WTC11 (cell line): ENCODE measurements at regions not wholly inside any gene's neighbourhood (a gene's known extent, or its start where the extent isn't known, plus 50 kb on each side); places are given as distances from the start of the nearest gene placed in this dataset.

ENCODE experiments used
- ATAC-seq: fragments of 200-7000 bp; cut with Tn5 transposase; 2 replicates; pipeline ENCODE4 v1.10.0; 2021; ENCODE audit warnings: mild to moderate bottlenecking, moderate library complexity
- CTCF ChIA-PET: fragments of 300-600 bp; sonication (Branson Sonifier 250); formaldehyde crosslinking; loops from one replicate; lab custom pipeline; 2021; ENCODE audit warnings: antibody characterized with exemption; lab: Charles Lee
- POLR2A ChIA-PET: fragments of 350-600 bp; sonication (Branson Sonifier 250); formaldehyde crosslinking; loops from one replicate; lab custom pipeline; 2021; ENCODE audit warnings: antibody characterized with exemption; lab: Charles Lee
- DNase-seq: peaks from one replicate; pipeline ENCODE4 v3.0.0; 2021; ENCODE audit warnings: low spot score
- H3K27ac Mint-ChIP-seq: 2 replicates; pipeline ENCODE4 v1.8.0; 2021; ENCODE audit warnings: mixed read lengths
- H3K27me3 Mint-ChIP-seq: 2 replicates; pipeline ENCODE4 v1.8.0; 2021; ENCODE audit warnings: low read depth, mild to moderate bottlenecking, moderate library complexity, mixed read lengths
- H3K36me3 Mint-ChIP-seq: 2 replicates; pipeline ENCODE4 v1.8.0; 2021; ENCODE audit warnings: mixed read lengths
- H3K4me1 Mint-ChIP-seq: 2 replicates; pipeline ENCODE4 v1.8.0; 2022; ENCODE audit warnings: mixed read lengths
- H3K4me3 Mint-ChIP-seq: 2 replicates; pipeline ENCODE4 v1.8.0; 2021; ENCODE audit warnings: mild to moderate bottlenecking, moderate library complexity, mixed read lengths
- H3K9me3 Mint-ChIP-seq: 2 replicates; pipeline ENCODE4 v1.8.0; 2021; ENCODE audit warnings: mixed read lengths
- ATF6 ChIP-seq: sonication (generic); formaldehyde crosslinking; IDR thresholded peaks from 2 replicates; pipeline ENCODE4 v1.8.1; 2023; ENCODE audit warnings: mild to moderate bottlenecking, missing genetic modification reagents
- EMX1 ChIP-seq: fragments of 250-450 bp; sonication (Bioruptor Pico); IDR thresholded peaks from 2 replicates; pipeline ENCODE4 v1.8.0; 2021; ENCODE audit warnings: mild to moderate bottlenecking
- FOXJ3 ChIP-seq: sonication (generic); formaldehyde crosslinking; IDR thresholded peaks from 2 replicates; pipeline ENCODE4 v1.9.0; 2021; ENCODE audit warnings: missing genetic modification reagents, mild to moderate bottlenecking, borderline replicate concordance
- FOXP1 ChIP-seq: sonication (generic); formaldehyde crosslinking; IDR thresholded peaks from 2 replicates; pipeline ENCODE4 v1.8.0; 2022; ENCODE audit warnings: missing genetic modification reagents, mild to moderate bottlenecking, moderate library complexity, borderline replicate concordance
- GABPB1 ChIP-seq: sonication (generic); formaldehyde crosslinking; IDR thresholded peaks from 2 replicates; pipeline ENCODE4 v1.8.1; 2023; ENCODE audit warnings: mild to moderate bottlenecking, missing genetic modification reagents
- GRHL2 ChIP-seq: fragments of 250-450 bp; sonication (Bioruptor Pico); IDR thresholded peaks from 2 replicates; pipeline ENCODE4 v1.8.0; 2022; ENCODE audit warnings: mild to moderate bottlenecking, moderate library complexity; ENCODE audit not compliant: insufficient replicate concordance, severe bottlenecking
- GTF2I ChIP-seq: fragments of 250-450 bp; sonication (Bioruptor Pico); conservative IDR thresholded peaks from 2 replicates; pipeline ENCODE4 v1.4.0; 2021; ENCODE audit warnings: mild to moderate bottlenecking
- IRF1 ChIP-seq: sonication (generic); formaldehyde crosslinking; IDR thresholded peaks from 2 replicates; pipeline ENCODE4 v1.8.0; 2023; ENCODE audit warnings: missing genetic modification reagents
- IRF2 ChIP-seq: sonication (generic); formaldehyde crosslinking; IDR thresholded peaks from 2 replicates; pipeline ENCODE4 v1.8.0; 2022; ENCODE audit warnings: low read depth, missing genetic modification reagents, borderline replicate concordance
- KAT7 ChIP-seq: sonication (generic); formaldehyde crosslinking; IDR thresholded peaks from 2 replicates; pipeline ENCODE4 v1.8.1; 2023; ENCODE audit warnings: missing genetic modification reagents, mild to moderate bottlenecking, borderline replicate concordance
- NFATC4 ChIP-seq: fragments of 250-450 bp; sonication (Bioruptor Pico); IDR thresholded peaks from 2 replicates; pipeline ENCODE4 v1.9.0; 2021; ENCODE audit warnings: mild to moderate bottlenecking
- NR2C2 ChIP-seq: sonication (generic); formaldehyde crosslinking; IDR thresholded peaks from 2 replicates; pipeline ENCODE4 v1.8.0; 2022; ENCODE audit warnings: mild to moderate bottlenecking, missing genetic modification reagents
- OVOL2 ChIP-seq: fragments of 250-450 bp; sonication (Bioruptor Pico); IDR thresholded peaks from 2 replicates; pipeline ENCODE4 v1.9.0; 2021; ENCODE audit warnings: mild to moderate bottlenecking, borderline replicate concordance
- RORB ChIP-seq: fragments of 250-450 bp; sonication (Bioruptor Pico); IDR thresholded peaks from 2 replicates; pipeline ENCODE4 v1.9.0; 2021; ENCODE audit warnings: mild to moderate bottlenecking
- SP1 ChIP-seq: sonication (generic); formaldehyde crosslinking; conservative IDR thresholded peaks from 2 replicates; pipeline ENCODE4 v1.8.1; 2022; ENCODE audit warnings: missing genetic modification reagents
- TF ChIP-seq, protein P1 (sequence below): sonication (generic); formaldehyde crosslinking; IDR thresholded peaks from 2 replicates; pipeline ENCODE4 v1.8.0; 2022; ENCODE audit warnings: mild to moderate bottlenecking, missing genetic modification reagents
- TF ChIP-seq, protein P2 (sequence below): fragments of 250-450 bp; sonication (Bioruptor Pico); IDR thresholded peaks from 2 replicates; pipeline ENCODE4 v1.8.0; 2021; ENCODE audit warnings: mild to moderate bottlenecking
- TF ChIP-seq, protein P3 (sequence below): fragments of 200-600 bp; IDR thresholded peaks from 2 replicates; pipeline ENCODE4 v1.8.0; 2022; ENCODE audit warnings: antibody characterized with exemption
- TF ChIP-seq, protein P4 (sequence below): fragments of 250-450 bp; sonication (Bioruptor Pico); IDR thresholded peaks from 2 replicates; pipeline ENCODE4 v1.9.0; 2021; ENCODE audit warnings: moderate library complexity, mild to moderate bottlenecking, inconsistent platforms, borderline replicate concordance

DNA sequence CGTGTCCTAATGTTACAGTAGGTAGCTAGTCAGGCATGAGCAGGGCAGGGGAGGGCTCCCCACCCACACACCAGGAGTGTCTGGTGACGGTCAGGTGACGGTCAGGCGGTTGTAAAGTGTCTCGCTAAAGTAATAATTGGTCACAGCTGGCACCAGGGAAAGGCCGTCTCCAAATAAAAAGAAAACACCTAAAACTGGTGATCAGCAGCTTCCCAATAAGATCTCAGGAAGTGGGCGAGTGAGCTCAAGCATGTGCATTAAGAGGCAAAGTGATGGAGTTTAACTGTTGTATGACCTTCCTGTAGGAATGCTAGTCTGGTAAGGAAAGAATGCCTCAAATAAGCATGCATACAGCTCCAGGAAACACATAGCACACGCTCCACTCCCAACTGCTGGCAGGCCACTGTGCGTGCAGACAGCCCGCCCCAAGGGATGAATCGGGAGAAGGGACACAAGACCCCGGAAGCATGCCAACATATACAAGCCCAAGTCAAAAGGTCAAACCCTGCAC is 177.1 kb downstream of the RNF144A start:
- CTCF ChIA-PET, result no interaction called here
- H3K9me3 Mint-ChIP-seq, result no peaks in the 10 kb centered on the region
- peaks cover 7% of the 10 kb centered on the region for H3K4me1 Mint-ChIP-seq
- TF ChIP-seq FOXP1, result no peak
- TF ChIP-seq RORB (CRISPR knock-in tag), result no peak
- no peak for TF ChIP-seq GRHL2 (CRISPR knock-in tag)
- TF ChIP-seq GABPB1 (CRISPR knock-in tag), result no peak
- TF ChIP-seq SP1 (CRISPR knock-in tag), result no peak
- no peak for TF ChIP-seq IRF1 (CRISPR knock-in tag)
- no peak for TF ChIP-seq IRF2
- TF ChIP-seq KAT7 (CRISPR knock-in tag), result no peak
- TF ChIP-seq, protein P1, sequence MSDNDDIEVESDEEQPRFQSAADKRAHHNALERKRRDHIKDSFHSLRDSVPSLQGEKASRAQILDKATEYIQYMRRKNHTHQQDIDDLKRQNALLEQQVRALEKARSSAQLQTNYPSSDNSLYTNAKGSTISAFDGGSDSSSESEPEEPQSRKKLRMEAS, result no peak
- TF ChIP-seq ATF6 (CRISPR knock-in tag), result no peak
- TF ChIP-seq, protein P2, sequence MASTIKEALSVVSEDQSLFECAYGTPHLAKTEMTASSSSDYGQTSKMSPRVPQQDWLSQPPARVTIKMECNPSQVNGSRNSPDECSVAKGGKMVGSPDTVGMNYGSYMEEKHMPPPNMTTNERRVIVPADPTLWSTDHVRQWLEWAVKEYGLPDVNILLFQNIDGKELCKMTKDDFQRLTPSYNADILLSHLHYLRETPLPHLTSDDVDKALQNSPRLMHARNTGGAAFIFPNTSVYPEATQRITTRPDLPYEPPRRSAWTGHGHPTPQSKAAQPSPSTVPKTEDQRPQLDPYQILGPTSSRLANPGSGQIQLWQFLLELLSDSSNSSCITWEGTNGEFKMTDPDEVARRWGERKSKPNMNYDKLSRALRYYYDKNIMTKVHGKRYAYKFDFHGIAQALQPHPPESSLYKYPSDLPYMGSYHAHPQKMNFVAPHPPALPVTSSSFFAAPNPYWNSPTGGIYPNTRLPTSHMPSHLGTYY (CRISPR knock-in tag), result no peak
- TF ChIP-seq, protein P3, sequence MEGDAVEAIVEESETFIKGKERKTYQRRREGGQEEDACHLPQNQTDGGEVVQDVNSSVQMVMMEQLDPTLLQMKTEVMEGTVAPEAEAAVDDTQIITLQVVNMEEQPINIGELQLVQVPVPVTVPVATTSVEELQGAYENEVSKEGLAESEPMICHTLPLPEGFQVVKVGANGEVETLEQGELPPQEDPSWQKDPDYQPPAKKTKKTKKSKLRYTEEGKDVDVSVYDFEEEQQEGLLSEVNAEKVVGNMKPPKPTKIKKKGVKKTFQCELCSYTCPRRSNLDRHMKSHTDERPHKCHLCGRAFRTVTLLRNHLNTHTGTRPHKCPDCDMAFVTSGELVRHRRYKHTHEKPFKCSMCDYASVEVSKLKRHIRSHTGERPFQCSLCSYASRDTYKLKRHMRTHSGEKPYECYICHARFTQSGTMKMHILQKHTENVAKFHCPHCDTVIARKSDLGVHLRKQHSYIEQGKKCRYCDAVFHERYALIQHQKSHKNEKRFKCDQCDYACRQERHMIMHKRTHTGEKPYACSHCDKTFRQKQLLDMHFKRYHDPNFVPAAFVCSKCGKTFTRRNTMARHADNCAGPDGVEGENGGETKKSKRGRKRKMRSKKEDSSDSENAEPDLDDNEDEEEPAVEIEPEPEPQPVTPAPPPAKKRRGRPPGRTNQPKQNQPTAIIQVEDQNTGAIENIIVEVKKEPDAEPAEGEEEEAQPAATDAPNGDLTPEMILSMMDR, result no peak
- no peak for TF ChIP-seq FOXJ3 (CRISPR knock-in tag)
- no peak for TF ChIP-seq EMX1 (CRISPR knock-in tag)
- TF ChIP-seq OVOL2 (CRISPR knock-in tag), result no peak
- TF ChIP-seq NFATC4 (CRISPR knock-in tag), result no peak
- TF ChIP-seq GTF2I, result no peak
- no peak for TF ChIP-seq NR2C2 (CRISPR knock-in tag)
- TF ChIP-seq, all 79 proteins: peak for 0
- DNase-seq (no peak), ATAC-seq (no peak)
- H3K27me3 Mint-ChIP-seq, result peaks cover 8% of the 10 kb centered on the region
- H3K36me3 Mint-ChIP-seq, result no peaks in the 10 kb centered on the region
- H3K4me3 Mint-ChIP-seq, result no peak overlapping the region
- H3K27ac Mint-ChIP-seq, result no peak overlapping the region
- POLR2A ChIA-PET, result no interaction called here

- ChIA-PET CTCF (interaction anchor here (1.0 to 1.7 kb wide), 9 partner anchors 8 to 1448 kb away, joined by 3 to 14 read pairs (median 4); no protein-coding TSS in a partner anchor), POLR2A (no interaction called here)
- H3K27ac Mint-ChIP-seq, result no peak overlapping the region
- H3K9me3 Mint-ChIP-seq, result no peaks in the 10 kb centered on the region
- H3K36me3 Mint-ChIP-seq, result no peaks in the 10 kb centered on the region
- H3K27me3 Mint-ChIP-seq, result peaks cover 8% of the 10 kb centered on the region
- DNase-seq, result no peak
- peak; percentile 13; the same call in 1 of the 2 replicates for ATAC-seq
- TF ChIP-seq, protein P4, sequence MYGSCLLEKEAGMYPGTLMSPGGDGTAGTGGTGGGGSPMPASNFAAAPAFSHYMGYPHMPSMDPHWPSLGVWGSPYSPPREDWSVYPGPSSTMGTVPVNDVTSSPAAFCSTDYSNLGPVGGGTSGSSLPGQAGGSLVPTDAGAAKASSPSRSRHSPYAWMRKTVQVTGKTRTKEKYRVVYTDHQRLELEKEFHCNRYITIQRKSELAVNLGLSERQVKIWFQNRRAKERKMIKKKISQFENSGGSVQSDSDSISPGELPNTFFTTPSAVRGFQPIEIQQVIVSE, result no peak
- TF ChIP-seq, all 79 proteins: peak for 0
- Mint-ChIP-seq H3K4me1 (peaks cover 7% of the 10 kb centered on the region), H3K4me3 (no peak overlapping the region)
Observed at GRCh38 chr2:7096726-7097352, 179.6 kb downstream of the RNF144A start.
